ENCODE measurements at regions not wholly inside any gene's neighbourhood (a gene's known extent, or its start where the extent isn't known, plus 50 kb on each side); places are given as distances from the start of the nearest gene placed in this dataset.

DNA sequence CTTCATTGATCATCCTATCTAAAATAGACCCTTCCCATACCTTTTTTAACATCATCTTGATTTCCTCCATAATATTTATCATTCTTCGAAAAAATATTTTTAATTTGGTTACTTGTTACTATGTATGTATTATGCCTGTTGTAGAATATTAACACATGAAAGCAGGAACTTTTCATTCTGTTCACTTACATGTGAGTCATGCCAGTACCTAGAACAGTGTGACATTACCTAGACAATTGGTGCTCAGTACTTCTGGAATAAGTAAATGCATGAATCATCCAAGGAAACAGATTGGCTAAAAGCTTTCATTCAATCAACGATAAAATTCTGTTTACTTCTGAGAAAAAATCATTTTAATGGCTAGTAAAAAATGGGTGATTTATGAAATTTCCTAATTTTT is 76.4 kb downstream of the CXXC4 start:
- Histone ChIP-seq H3K4me1 (ENCODE audit: insufficient read depth, low read length, severe bottlenecking) (peaks cover 29% of the 10 kb centered on the region), H4K20me1 (ENCODE audit: insufficient read depth, low read length) (no peaks in the 10 kb centered on the region), H3K9me2 (ENCODE audit: low read depth, low read length) (no peaks in the 10 kb centered on the region), H2AFZ (ENCODE audit: low read length) (no peak overlapping the region), H3K4me2 (ENCODE audit: low read length) (no peak overlapping the region), H3K9me3 (ENCODE audit: low read length) (no peaks in the 10 kb centered on the region), H3K27ac (ENCODE audit: low read depth, low read length, poor library complexity, severe bottlenecking) (no peak overlapping the region), H3K36me3 (ENCODE audit: insufficient read depth, low read length) (no peaks in the 10 kb centered on the region), H3K79me2 (ENCODE audit: insufficient read depth, low read length) (no peaks in the 10 kb centered on the region), H3K27me3 (ENCODE audit: insufficient read depth, low read length) (no peaks in the 10 kb centered on the region), H3K9ac (ENCODE audit: low read length) (no peak overlapping the region), H3F3A (ENCODE audit: insufficient read depth, low read length) (no peaks in the 10 kb centered on the region), H3K4me3 (ENCODE audit: low read depth, low read length, poor library complexity, severe bottlenecking) (no peak overlapping the region)
- TF ChIP-seq EZH2 (IDR thresholded peaks at IDR 0.05; ENCODE audit: borderline replicate concordance, low read length): no peak
- TF ChIP-seq, protein P1, sequence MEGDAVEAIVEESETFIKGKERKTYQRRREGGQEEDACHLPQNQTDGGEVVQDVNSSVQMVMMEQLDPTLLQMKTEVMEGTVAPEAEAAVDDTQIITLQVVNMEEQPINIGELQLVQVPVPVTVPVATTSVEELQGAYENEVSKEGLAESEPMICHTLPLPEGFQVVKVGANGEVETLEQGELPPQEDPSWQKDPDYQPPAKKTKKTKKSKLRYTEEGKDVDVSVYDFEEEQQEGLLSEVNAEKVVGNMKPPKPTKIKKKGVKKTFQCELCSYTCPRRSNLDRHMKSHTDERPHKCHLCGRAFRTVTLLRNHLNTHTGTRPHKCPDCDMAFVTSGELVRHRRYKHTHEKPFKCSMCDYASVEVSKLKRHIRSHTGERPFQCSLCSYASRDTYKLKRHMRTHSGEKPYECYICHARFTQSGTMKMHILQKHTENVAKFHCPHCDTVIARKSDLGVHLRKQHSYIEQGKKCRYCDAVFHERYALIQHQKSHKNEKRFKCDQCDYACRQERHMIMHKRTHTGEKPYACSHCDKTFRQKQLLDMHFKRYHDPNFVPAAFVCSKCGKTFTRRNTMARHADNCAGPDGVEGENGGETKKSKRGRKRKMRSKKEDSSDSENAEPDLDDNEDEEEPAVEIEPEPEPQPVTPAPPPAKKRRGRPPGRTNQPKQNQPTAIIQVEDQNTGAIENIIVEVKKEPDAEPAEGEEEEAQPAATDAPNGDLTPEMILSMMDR (IDR thresholded peaks at IDR 0.05; ENCODE audit: low read length): no peak

DNA sequence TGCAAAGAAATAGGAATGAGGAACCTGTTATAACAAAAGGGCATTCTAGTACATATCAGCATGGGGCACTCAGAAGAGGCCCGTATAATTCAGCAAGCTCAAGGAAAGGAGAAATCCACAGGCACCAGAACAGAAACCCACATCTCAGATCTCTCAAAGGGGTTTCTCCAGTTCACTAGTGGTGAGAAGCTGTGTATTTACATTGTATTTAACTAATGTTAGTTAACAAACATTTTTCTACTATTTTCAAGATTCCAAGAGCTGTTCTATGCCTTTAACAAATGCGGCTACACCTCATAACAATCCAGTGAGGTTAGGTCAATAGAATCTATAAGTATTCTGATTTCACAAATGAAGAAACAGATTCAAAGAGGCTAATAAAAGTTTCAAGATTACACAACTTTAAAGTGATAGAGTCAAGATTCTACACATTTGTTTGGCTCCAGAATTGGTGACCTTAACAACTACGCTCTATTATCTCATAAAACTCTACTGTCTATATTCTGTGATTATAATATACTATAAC is 77.3 kb downstream of the CXXC4 start:
- no peaks in the 10 kb centered on the region for H3K79me2 ChIP-seq (ENCODE audit: insufficient read depth, low read length)
- no peaks in the 10 kb centered on the region for H3F3A ChIP-seq (ENCODE audit: insufficient read depth, low read length)
- no peak overlapping the region for H3K27ac ChIP-seq (ENCODE audit: low read depth, low read length, poor library complexity, severe bottlenecking)
- TF ChIP-seq EZH2 (IDR thresholded peaks at IDR 0.05; ENCODE audit: borderline replicate concordance, low read length): no peak
- TF ChIP-seq, protein P1 (IDR thresholded peaks at IDR 0.05; ENCODE audit: low read length): no peak
- no peaks in the 10 kb centered on the region for H3K36me3 ChIP-seq (ENCODE audit: insufficient read depth, low read length)
- H3K9ac ChIP-seq (ENCODE audit: low read length): no peak overlapping the region
- no peaks in the 10 kb centered on the region for H3K9me3 ChIP-seq (ENCODE audit: low read length)
- H3K4me3 ChIP-seq (ENCODE audit: low read depth, low read length, poor library complexity, severe bottlenecking): no peak overlapping the region
- H2AFZ ChIP-seq (ENCODE audit: low read length): no peak overlapping the region
- no peaks in the 10 kb centered on the region for H3K27me3 ChIP-seq (ENCODE audit: insufficient read depth, low read length)
- H4K20me1 ChIP-seq (ENCODE audit: insufficient read depth, low read length): no peaks in the 10 kb centered on the region
- no peak overlapping the region for H3K4me2 ChIP-seq (ENCODE audit: low read length)
- peaks cover 21% of the 10 kb centered on the region for H3K4me1 ChIP-seq (ENCODE audit: insufficient read depth, low read length, severe bottlenecking)
- no peaks in the 10 kb centered on the region for H3K9me2 ChIP-seq (ENCODE audit: low read depth, low read length)

DNA sequence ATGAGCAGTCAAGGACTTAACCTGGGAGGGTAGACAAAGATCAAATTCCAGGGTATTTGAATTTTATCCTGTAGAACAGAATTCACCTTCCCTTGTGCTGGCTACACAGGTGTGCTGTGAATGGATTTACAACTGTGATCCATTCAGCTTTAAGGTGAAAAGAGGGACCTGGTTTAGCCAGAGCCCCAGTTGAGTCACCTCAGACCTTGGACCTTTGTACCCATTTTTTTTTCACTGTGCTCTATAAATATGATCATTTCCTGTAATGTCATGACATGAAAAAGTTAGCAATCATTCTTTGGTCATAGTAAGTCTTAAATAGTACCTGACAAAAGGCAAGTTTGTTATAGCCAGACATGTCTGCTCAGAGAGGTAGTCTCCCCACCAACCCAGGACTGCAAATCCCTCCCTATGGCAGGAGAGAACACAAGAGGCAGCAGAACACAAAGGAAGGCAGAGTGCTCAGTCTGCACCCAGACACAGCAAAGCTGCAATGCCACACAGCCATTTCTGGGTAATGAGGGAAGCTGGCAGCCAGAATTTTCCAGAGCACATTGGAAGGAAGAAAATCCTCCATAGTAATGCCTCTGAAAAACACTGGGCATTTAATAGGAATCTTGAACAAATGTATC is 77.9 kb downstream of the CXXC4 start:
- Histone ChIP-seq H2AFZ (ENCODE audit: low read length) (no peak overlapping the region), H3K27me3 (ENCODE audit: insufficient read depth, low read length) (no peaks in the 10 kb centered on the region), H3K9me2 (ENCODE audit: low read depth, low read length) (no peaks in the 10 kb centered on the region), H3K9me3 (ENCODE audit: low read length) (no peaks in the 10 kb centered on the region), H3F3A (ENCODE audit: insufficient read depth, low read length) (no peaks in the 10 kb centered on the region), H3K27ac (ENCODE audit: low read depth, low read length, poor library complexity, severe bottlenecking) (no peak overlapping the region), H3K4me2 (ENCODE audit: low read length) (no peak overlapping the region), H3K9ac (ENCODE audit: low read length) (no peak overlapping the region), H3K4me3 (ENCODE audit: low read depth, low read length, poor library complexity, severe bottlenecking) (no peak overlapping the region), H3K36me3 (ENCODE audit: insufficient read depth, low read length) (no peaks in the 10 kb centered on the region), H4K20me1 (ENCODE audit: insufficient read depth, low read length) (no peaks in the 10 kb centered on the region), H3K4me1 (ENCODE audit: insufficient read depth, low read length, severe bottlenecking) (peaks cover 15% of the 10 kb centered on the region), H3K79me2 (ENCODE audit: insufficient read depth, low read length) (no peaks in the 10 kb centered on the region)
- TF ChIP-seq, protein P1 (IDR thresholded peaks at IDR 0.05; ENCODE audit: low read length): no peak
- TF ChIP-seq EZH2 (IDR thresholded peaks at IDR 0.05; ENCODE audit: borderline replicate concordance, low read length): no peak

Data from OCI-LY1 (cell line).